Suprapubic skin (tissue), 4 donors: ENCODE measurements at regions not wholly inside any gene's neighbourhood (a gene's known extent, or its start where the extent isn't known, plus 50 kb on each side); places are given as distances from the start of the nearest gene placed in this dataset.

Experiments
- DNase-seq, 2 donors: peaks; one replicate each; pipeline ENCODE4 v3.0.0-alpha.2; 2019; ENCODE audit warnings: low spot score in 2 of 2
- H3K27ac ChIP-seq: fragments of 200-600 bp; sonication (generic); one replicate; pipeline ENCODE4 v1.5.1; 2019
- H3K27me3 ChIP-seq: fragments of 200-600 bp; sonication (generic); one replicate; pipeline ENCODE4 v1.5.1; 2019
- H3K36me3 ChIP-seq: fragments of 200-600 bp; sonication (generic); one replicate; pipeline ENCODE4 v1.5.1; 2019
- H3K4me1 ChIP-seq: fragments of 200-600 bp; sonication (generic); one replicate; pipeline ENCODE4 v1.5.1; 2019
- H3K4me3 ChIP-seq: fragments of 200-600 bp; sonication (generic); one replicate; pipeline ENCODE4 v1.5.1; 2019; ENCODE audit warnings: mild to moderate bottlenecking
- H3K9me3 ChIP-seq: fragments of 200-600 bp; sonication (generic); one replicate; pipeline ENCODE4 v1.5.1; 2019
- CTCF ChIP-seq, 2 donors: fragments of 200-600 bp in 1 of 2; fragments of 450-650 bp in 1 of 2; sonication (generic) in 1 of 2; IDR thresholded peaks; one replicate each; pipeline ENCODE4 v1.5.1; 2016 to 2019; ENCODE audit warnings: antibody characterized with exemption in 2 of 2, mild to moderate bottlenecking in 1 of 2, moderate library complexity in 1 of 2
- EP300 ChIP-seq: sonication (generic); formaldehyde crosslinking; IDR thresholded peaks from one replicate; pipeline ENCODE4 v1.6.1; 2017; ENCODE audit warnings: antibody characterized with exemption
- POLR2A ChIP-seq, 2 donors: fragments of 450-650 bp; IDR thresholded peaks; one replicate each; pipeline ENCODE4 v1.6.1; 2017; ENCODE audit warnings: antibody characterized with exemption in 2 of 2, mild to moderate bottlenecking in 2 of 2, moderate library complexity in 2 of 2
- POLR2AphosphoS5 ChIP-seq, 3 donors: sonication (generic); formaldehyde crosslinking; IDR thresholded peaks; one replicate each; pipeline ENCODE4 v1.6.1; 2017; ENCODE audit warnings: antibody characterized with exemption in 3 of 3
- WGBS: methylation state at CpG from one replicate; pipeline ENCODE4 v1.1.5; 2018; 5-methylcytosine and 5-hydroxymethylcytosine counted together

DNA sequence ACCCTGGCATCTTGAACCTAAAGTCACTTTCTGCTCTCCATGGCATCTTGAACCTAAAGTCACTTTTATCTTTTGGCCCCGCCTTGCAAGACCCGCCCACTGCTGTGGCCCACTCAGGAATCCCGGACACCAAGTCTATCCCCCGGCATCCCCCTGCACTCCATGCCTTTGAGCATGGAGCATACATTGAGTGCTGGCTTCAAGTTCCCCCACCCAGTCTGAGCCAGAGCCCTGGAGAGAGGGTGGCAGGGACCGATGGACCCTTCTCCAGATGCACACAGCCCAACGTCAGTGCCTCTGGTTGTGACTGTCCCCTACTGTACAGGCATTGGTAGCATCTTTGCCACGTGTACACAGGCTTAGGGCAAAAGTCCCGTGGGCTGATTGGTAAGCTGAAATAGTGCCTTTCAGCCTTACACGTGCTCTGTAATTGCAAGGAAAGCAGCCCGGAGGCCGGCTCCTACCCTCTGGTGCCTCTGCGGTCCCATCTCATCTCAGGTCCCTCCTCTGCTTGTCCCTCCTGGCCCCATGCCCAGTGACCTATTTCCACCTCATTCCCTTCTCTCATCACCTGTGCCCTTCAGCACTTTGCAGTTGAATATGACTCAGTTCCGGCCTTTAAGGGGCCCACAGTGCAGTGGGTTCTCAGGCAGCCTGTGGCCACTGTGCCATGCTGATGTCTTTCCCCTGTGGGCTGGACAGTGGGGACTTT lies 154.0 kb downstream of the INHBB start:
- 84% methylated on average over 13 of the region's 13 CpGs for WGBS

DNA sequence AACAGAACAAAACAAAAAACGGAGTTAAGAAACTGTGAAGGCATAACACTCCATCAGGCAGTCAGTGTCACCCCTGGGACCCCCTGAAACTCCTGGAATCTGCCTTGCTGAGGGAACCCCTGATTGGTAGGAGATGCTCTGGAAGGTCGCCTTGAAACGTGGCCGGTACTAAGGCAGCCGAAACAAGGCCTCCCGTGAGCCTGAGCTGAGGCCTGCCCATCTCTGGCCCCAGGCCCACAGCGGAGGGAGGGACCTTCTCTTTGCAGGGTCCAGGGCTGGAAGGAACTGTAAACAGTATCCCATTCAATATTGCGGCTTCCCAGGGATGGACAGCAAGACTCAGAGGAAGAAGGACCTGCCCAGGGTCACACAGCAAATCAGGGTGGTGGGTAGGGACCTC lies 155.7 kb downstream of the INHBB start:
- H3K27ac ChIP-seq: no peak overlapping the region
- H3K9me3 ChIP-seq: no peaks in the 10 kb centered on the region
- no peak overlapping the region for H3K4me3 ChIP-seq
- H3K27me3 ChIP-seq: peaks cover 4% of the 10 kb centered on the region
- TF ChIP-seq POLR2A (IDR thresholded peaks at IDR 0.05): no peak
- TF ChIP-seq POLR2AphosphoS5 (IDR thresholded peaks at IDR 0.05): no peak
- H3K4me1 ChIP-seq: no peaks in the 10 kb centered on the region
- 91% methylated on average over 8 of the region's 8 CpGs for WGBS
- DNase-seq: no peak
- H3K36me3 ChIP-seq: no peaks in the 10 kb centered on the region

More for the DNA sequence above, 154.0 kb downstream of the INHBB start:
- no peak for TF ChIP-seq CTCF (IDR thresholded peaks at IDR 0.05)
- no peak overlapping the region for H3K27ac ChIP-seq
- H3K9me3 ChIP-seq: no peaks in the 10 kb centered on the region
- H3K4me1 ChIP-seq: no peaks in the 10 kb centered on the region
- no peak for DNase-seq
- H3K4me3 ChIP-seq: no peak overlapping the region
- peaks cover 4% of the 10 kb centered on the region for H3K27me3 ChIP-seq
- H3K36me3 ChIP-seq: no peaks in the 10 kb centered on the region

DNA sequence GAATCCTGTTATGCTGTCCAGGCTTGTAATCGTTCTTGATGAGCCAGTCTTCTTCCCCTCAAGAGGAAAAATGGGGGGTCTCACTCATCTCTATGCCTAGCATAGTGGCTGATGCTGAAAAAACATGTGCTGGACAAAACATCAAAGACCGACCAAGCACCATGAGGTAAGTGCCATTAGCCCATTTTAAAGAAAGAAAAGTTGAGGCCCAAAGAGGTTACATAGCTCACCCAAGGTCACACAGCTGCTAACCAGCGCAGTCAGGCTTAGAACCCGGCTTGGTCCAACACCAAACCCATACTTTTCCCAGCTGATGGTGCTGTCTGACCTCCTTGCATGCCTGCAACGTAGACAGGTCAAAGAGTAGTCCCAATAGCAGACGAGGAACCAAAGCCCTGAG lies 156.4 kb downstream of the INHBB start:
- Histone ChIP-seq H3K27me3 (peaks cover 4% of the 10 kb centered on the region), H3K4me3 (no peak overlapping the region), H3K4me1 (no peaks in the 10 kb centered on the region), H3K9me3 (no peaks in the 10 kb centered on the region), H3K36me3 (no peaks in the 10 kb centered on the region), H3K27ac (no peak overlapping the region)
- TF ChIP-seq CTCF (IDR thresholded peaks at IDR 0.05) (no peak), POLR2A (IDR thresholded peaks at IDR 0.05) (no peak), EP300 (no peak), POLR2AphosphoS5 (IDR thresholded peaks at IDR 0.05) (no peak)
- no peak for DNase-seq
- 91% methylated on average over 6 of the region's 6 CpGs for WGBS

GRCh38 chr2:120502761-120503160 lies 156.8 kb downstream of the INHBB start:
- no peaks in the 10 kb centered on the region for H3K9me3 ChIP-seq
- H3K27me3 ChIP-seq: peaks cover 4% of the 10 kb centered on the region
- no peaks in the 10 kb centered on the region for H3K36me3 ChIP-seq
- H3K27ac ChIP-seq: no peak overlapping the region
- 100% methylated on average over 2 of the region's 2 CpGs for WGBS
- no peak for TF ChIP-seq CTCF (IDR thresholded peaks at IDR 0.05)
- no peak for TF ChIP-seq POLR2AphosphoS5 (IDR thresholded peaks at IDR 0.05)
- TF ChIP-seq EP300: no peak
- TF ChIP-seq POLR2A (IDR thresholded peaks at IDR 0.05): no peak
- H3K4me1 ChIP-seq: no peaks in the 10 kb centered on the region
- no peak for DNase-seq
- no peak overlapping the region for H3K4me3 ChIP-seq

DNA sequence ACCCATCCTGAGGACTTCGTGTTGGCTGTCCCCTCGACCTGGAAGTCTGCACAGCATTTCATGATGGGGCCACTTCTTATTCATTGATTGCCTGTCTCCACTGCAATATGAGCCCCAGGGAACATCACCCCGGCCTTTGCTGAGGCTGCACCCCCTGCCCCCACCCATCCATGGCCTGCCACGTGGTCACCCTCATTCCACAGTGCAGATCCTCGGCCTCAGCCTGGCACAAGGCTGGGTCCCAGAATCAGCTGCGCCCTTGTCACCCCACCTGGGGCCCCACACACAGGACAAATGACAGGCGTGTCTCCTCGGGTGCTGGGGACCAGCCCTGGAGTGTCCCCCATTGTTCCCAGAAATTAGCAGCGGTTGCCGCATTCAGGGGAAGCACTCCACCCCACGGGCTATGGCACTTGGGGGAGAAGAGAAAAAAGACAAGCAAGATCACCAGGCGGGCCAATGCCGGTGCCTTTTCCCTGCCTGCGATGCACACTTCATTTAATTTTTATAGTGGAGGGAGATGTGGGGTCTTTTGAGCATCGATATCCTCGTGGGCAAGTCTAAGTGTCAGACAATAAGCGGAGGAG lies 157.4 kb downstream of the INHBB start:
- peaks cover 3% of the 10 kb centered on the region for H3K4me1 ChIP-seq
- H3K4me3 ChIP-seq: no peak overlapping the region

More for the DNA sequence above, 157.4 kb downstream of the INHBB start:
- no peak for DNase-seq
- 91% methylated on average over 14 of the region's 17 CpGs for WGBS
- Histone ChIP-seq H3K27me3 (peaks cover 4% of the 10 kb centered on the region), H3K36me3 (no peaks in the 10 kb centered on the region), H3K9me3 (no peaks in the 10 kb centered on the region), H3K27ac (no peak overlapping the region)
- TF ChIP-seq POLR2A (IDR thresholded peaks at IDR 0.05): no peak
- TF ChIP-seq POLR2AphosphoS5 (IDR thresholded peaks at IDR 0.05): no peak
- TF ChIP-seq EP300: no peak
- no peak for TF ChIP-seq CTCF (IDR thresholded peaks at IDR 0.05)
